ENCODE measurements at regions not wholly inside any gene's neighbourhood (a gene's known extent, or its start where the extent isn't known, plus 50 kb on each side); places are given as distances from the start of the nearest gene placed in this dataset.

- Mint-ChIP-seq H3K27me3 (ENCODE audit: unreplicated experiment) (no peaks in the 10 kb centered on the region), H3K27ac (ENCODE audit: unreplicated experiment) (no peak overlapping the region), H3K4me3 (ENCODE audit: unreplicated experiment) (no peak overlapping the region), H3K36me3 (ENCODE audit: unreplicated experiment) (no peaks in the 10 kb centered on the region), H3K4me1 (ENCODE audit: low read depth, unreplicated experiment) (peaks cover 2% of the 10 kb centered on the region), H3K9me3 (ENCODE audit: unreplicated experiment) (no peaks in the 10 kb centered on the region)
- no peak for DNase-seq
- TF ChIP-seq, protein P1, sequence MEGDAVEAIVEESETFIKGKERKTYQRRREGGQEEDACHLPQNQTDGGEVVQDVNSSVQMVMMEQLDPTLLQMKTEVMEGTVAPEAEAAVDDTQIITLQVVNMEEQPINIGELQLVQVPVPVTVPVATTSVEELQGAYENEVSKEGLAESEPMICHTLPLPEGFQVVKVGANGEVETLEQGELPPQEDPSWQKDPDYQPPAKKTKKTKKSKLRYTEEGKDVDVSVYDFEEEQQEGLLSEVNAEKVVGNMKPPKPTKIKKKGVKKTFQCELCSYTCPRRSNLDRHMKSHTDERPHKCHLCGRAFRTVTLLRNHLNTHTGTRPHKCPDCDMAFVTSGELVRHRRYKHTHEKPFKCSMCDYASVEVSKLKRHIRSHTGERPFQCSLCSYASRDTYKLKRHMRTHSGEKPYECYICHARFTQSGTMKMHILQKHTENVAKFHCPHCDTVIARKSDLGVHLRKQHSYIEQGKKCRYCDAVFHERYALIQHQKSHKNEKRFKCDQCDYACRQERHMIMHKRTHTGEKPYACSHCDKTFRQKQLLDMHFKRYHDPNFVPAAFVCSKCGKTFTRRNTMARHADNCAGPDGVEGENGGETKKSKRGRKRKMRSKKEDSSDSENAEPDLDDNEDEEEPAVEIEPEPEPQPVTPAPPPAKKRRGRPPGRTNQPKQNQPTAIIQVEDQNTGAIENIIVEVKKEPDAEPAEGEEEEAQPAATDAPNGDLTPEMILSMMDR (IDR thresholded peaks at IDR 0.05; ENCODE audit: partially characterized antibody, unreplicated experiment), result no peak
These were observed 409.2 kb downstream of the HTR1A start for GRCh38 chr5:63553073-63553472.

DNA sequence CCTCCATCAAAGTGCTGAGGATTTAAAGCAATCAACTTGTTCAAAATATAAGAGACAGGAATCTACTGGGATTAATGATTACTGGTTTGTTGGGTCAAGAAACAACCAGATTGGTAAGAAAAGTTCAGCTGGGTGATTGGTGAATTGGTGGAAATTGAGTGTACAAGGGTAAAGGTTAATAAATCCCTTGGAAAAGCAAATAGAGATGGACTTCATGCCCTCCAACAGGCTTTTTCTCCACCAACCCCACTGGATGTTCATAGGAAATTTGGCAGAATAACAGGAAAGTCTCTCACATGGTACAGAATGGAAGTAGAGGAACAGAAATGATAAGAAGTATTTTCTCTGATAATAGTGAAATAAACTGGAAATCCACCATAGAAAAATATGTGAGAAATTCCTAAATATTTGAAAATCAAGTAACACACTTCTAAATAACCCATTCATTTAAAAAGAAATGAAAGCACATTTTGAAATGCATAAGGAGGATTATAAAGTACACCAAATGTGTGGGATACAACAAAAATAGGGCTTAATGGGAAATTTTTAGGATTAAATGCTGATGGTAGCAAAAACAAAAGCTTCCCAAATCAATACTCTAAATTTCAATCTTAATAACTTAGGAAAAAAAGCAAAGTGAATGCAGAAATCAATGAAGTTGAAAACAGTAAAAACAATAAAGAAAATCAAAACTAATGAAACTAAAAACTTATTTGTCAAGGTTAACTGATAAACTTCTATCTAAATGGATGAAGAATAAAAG lies 426.2 kb downstream of the HTR1A start:
- H3K4me1 Mint-ChIP-seq (ENCODE audit: low read depth, unreplicated experiment), result no peaks in the 10 kb centered on the region
- H3K4me3 Mint-ChIP-seq (ENCODE audit: unreplicated experiment), result no peak overlapping the region
- H3K36me3 Mint-ChIP-seq (ENCODE audit: unreplicated experiment), result peaks cover 5% of the 10 kb centered on the region
- no peak for DNase-seq
- peaks cover 2% of the 10 kb centered on the region for H3K9me3 Mint-ChIP-seq (ENCODE audit: unreplicated experiment)
- no peaks in the 10 kb centered on the region for H3K27me3 Mint-ChIP-seq (ENCODE audit: unreplicated experiment)
- TF ChIP-seq, protein P1 (IDR thresholded peaks at IDR 0.05; ENCODE audit: partially characterized antibody, unreplicated experiment), result no peak
- no peak overlapping the region for H3K27ac Mint-ChIP-seq (ENCODE audit: unreplicated experiment)

- Mint-ChIP-seq H3K9me3 (ENCODE audit: unreplicated experiment) (no peaks in the 10 kb centered on the region), H3K4me3 (ENCODE audit: unreplicated experiment) (no peak overlapping the region), H3K36me3 (ENCODE audit: unreplicated experiment) (no peaks in the 10 kb centered on the region), H3K4me1 (ENCODE audit: low read depth, unreplicated experiment) (no peaks in the 10 kb centered on the region), H3K27me3 (ENCODE audit: unreplicated experiment) (peaks cover 3% of the 10 kb centered on the region), H3K27ac (ENCODE audit: unreplicated experiment) (no peak overlapping the region)
- no peak for DNase-seq
- TF ChIP-seq, protein P1 (IDR thresholded peaks at IDR 0.05; ENCODE audit: partially characterized antibody, unreplicated experiment), result no peak
These were observed 438.0 kb downstream of the HTR1A start for GRCh38 chr5:63524281-63524680.

DNA sequence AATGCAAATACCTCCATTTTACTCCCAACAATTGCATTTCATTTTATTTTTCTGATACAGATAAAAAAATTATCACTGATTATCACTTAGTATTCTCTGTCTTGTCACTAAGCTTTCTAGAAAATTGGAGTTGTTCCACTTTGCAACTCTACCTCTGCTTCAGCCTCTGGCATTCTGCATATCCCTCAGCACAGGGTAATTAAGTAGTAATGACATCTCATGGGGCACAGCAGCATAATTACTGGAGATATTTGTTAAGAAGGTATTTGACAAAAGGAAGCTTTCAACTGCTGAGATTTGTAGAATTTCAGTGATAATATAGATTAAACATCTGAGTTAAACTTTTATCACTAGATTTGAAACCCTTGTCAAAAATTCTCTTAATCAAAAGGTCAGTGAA lies 446.2 kb downstream of the HTR1A start:
- Mint-ChIP-seq H3K27me3 (ENCODE audit: unreplicated experiment) (no peaks in the 10 kb centered on the region), H3K27ac (ENCODE audit: unreplicated experiment) (no peak overlapping the region), H3K4me1 (ENCODE audit: low read depth, unreplicated experiment) (no peaks in the 10 kb centered on the region), H3K9me3 (ENCODE audit: unreplicated experiment) (no peaks in the 10 kb centered on the region), H3K4me3 (ENCODE audit: unreplicated experiment) (no peak overlapping the region), H3K36me3 (ENCODE audit: unreplicated experiment) (no peaks in the 10 kb centered on the region)
- TF ChIP-seq, protein P1 (IDR thresholded peaks at IDR 0.05; ENCODE audit: partially characterized antibody, unreplicated experiment), result no peak
- DNase-seq, result no peak

DNA sequence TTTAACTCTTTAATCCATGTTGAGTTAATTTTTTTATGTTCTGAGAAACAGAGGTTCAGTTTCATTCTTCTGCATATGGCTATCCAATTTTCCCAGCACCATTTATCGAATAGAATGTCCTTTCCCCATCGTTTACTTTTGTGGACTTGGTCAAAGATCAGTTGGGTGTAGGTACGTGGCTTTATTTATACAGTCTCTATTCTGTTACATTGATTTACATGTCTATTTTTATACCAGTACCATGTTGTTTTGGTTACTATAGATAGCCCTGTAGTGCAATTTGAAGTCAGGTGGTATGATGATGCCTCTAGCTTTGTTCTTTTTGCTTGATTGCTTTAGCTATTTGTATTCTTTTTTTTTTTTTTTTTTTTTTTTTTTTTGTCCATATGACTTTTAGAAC lies 462.0 kb downstream of the HTR1A start:
- Mint-ChIP-seq H3K9me3 (ENCODE audit: unreplicated experiment) (no peaks in the 10 kb centered on the region), H3K4me1 (ENCODE audit: low read depth, unreplicated experiment) (no peaks in the 10 kb centered on the region), H3K27ac (ENCODE audit: unreplicated experiment) (no peak overlapping the region)

More for the DNA sequence above, 462.0 kb downstream of the HTR1A start:
- Mint-ChIP-seq H3K36me3 (ENCODE audit: unreplicated experiment) (no peaks in the 10 kb centered on the region), H3K4me3 (ENCODE audit: unreplicated experiment) (no peak overlapping the region), H3K27me3 (ENCODE audit: unreplicated experiment) (no peaks in the 10 kb centered on the region)
- TF ChIP-seq, protein P1 (IDR thresholded peaks at IDR 0.05; ENCODE audit: partially characterized antibody, unreplicated experiment), result no peak
- DNase-seq, result no peak

Measured in glutamatergic neuron (in vitro differentiated cells).